ENCODE measurements at regions not wholly inside any gene's neighbourhood (a gene's known extent, or its start where the extent isn't known, plus 50 kb on each side); places are given as distances from the start of the nearest gene placed in this dataset.

GRCh38 chr1:244180256-244180655 is 129.2 kb downstream of the ZBTB18 start:
- no peak for DNase-seq (ENCODE audit: low spot score)
- Histone ChIP-seq H3K4ac (ENCODE audit: low read length) (no peak overlapping the region), H3K9ac (ENCODE audit: low read depth, low read length, poor library complexity) (no peak overlapping the region), H3K79me1 (ENCODE audit: low read depth, low read length) (no peaks in the 10 kb centered on the region), H3K9me3 (replicated peaks in 1 of 2; ENCODE audit: control insufficient read depth in 2 of 2, insufficient read depth in 1 of 2, low read depth in 1 of 2, low read length in 2 of 2) (no peaks in the 10 kb centered on the region), H3K4me3 (ENCODE audit: low read length in 2 of 2) (no peak overlapping the region), H2BK15ac (ENCODE audit: low read length) (no peak overlapping the region), H3K4me1 (ENCODE audit: control insufficient read depth in 2 of 2, insufficient read depth in 1 of 2, low read depth in 1 of 2, low read length in 2 of 2) (peaks cover 3 to 5% of the 10 kb centered on the region in 2 donors), H2BK12ac (ENCODE audit: low read length) (no peak overlapping the region), H2AFZ (ENCODE audit: low read length) (no peak overlapping the region), H3K27ac (replicated peaks; ENCODE audit: low read length) (no peak overlapping the region), H3K23ac (ENCODE audit: low read depth, low read length, poor library complexity) (no peak overlapping the region), H3K18ac (ENCODE audit: low read length) (no peak overlapping the region), H4K91ac (ENCODE audit: low read depth, low read length, poor library complexity) (no peak overlapping the region), H3K4me2 (ENCODE audit: insufficient read depth, low read length, poor library complexity, severe bottlenecking) (no peak overlapping the region), H3K14ac (ENCODE audit: low read length) (no peak overlapping the region), H3K36me3 (replicated peaks in 1 of 2; ENCODE audit: control insufficient read depth in 2 of 2, insufficient read depth in 2 of 2, low read length in 2 of 2) (no peaks in the 10 kb centered on the region), H4K8ac (ENCODE audit: low read depth, low read length) (no peak overlapping the region), H2BK120ac (ENCODE audit: low read depth, low read length) (no peak overlapping the region), H3K27me3 (ENCODE audit: control insufficient read depth in 3 of 3, insufficient read depth in 3 of 3, low read depth in 1 of 3, low read length in 3 of 3) (no peaks in the 10 kb centered on the region), H2AK5ac (ENCODE audit: low read depth, low read length) (no peak overlapping the region), H2BK5ac (ENCODE audit: low read length) (no peak overlapping the region)
- no CpG with 5 or more reads among the region's 3 CpGs for WGBS, 2 donors (ENCODE audit: extremely low coverage in 2 of 2, insufficient read length in 2 of 2, insufficient replicate concordance in 1 of 2)

DNA sequence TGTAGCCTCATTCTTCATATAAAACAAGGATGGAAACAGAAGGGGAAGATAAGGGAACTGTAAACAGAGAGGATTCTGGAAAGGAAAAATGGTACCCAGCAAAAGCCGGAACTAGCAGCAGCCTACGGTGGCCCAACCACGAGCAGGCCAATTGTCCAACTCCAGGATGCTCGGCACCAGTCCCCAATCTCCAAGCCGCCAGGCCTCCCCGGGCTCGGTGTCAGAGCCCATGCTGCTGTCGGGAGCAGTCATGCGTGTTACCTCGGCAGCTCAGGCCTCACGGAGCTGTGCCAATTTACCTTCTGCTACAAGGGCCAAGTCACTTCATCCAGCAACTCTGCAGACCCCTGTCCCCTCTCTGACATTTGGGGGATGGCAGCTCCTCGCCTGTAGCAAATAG is 130.8 kb downstream of the ZBTB18 start:
- Histone ChIP-seq H3K4ac (ENCODE audit: low read length) (no peak overlapping the region), H3K14ac (ENCODE audit: low read length) (no peak overlapping the region), H3K18ac (ENCODE audit: low read length) (no peak overlapping the region), H3K9ac (ENCODE audit: low read depth, low read length, poor library complexity) (no peak overlapping the region), H3K27ac (replicated peaks; ENCODE audit: low read length) (no peak overlapping the region), H3K9me3 (replicated peaks in 1 of 2; ENCODE audit: control insufficient read depth in 2 of 2, insufficient read depth in 1 of 2, low read depth in 1 of 2, low read length in 2 of 2) (no peaks in the 10 kb centered on the region), H2AFZ (ENCODE audit: low read length) (peak overlapping the region; percentile 24), H2AK5ac (ENCODE audit: low read depth, low read length) (no peak overlapping the region), H2BK12ac (ENCODE audit: low read length) (no peak overlapping the region), H4K8ac (ENCODE audit: low read depth, low read length) (no peak overlapping the region), H3K79me1 (ENCODE audit: low read depth, low read length) (no peaks in the 10 kb centered on the region), H3K36me3 (replicated peaks in 1 of 2; ENCODE audit: control insufficient read depth in 2 of 2, insufficient read depth in 2 of 2, low read length in 2 of 2) (no peaks in the 10 kb centered on the region), H3K23ac (ENCODE audit: low read depth, low read length, poor library complexity) (no peak overlapping the region), H2BK15ac (ENCODE audit: low read length) (no peak overlapping the region), H2BK120ac (ENCODE audit: low read depth, low read length) (no peak overlapping the region), H3K4me3 (ENCODE audit: low read length in 2 of 2) (no peak overlapping the region), H3K27me3 (ENCODE audit: control insufficient read depth in 3 of 3, insufficient read depth in 3 of 3, low read depth in 1 of 3, low read length in 3 of 3) (no peaks in the 10 kb centered on the region), H4K91ac (ENCODE audit: low read depth, low read length, poor library complexity) (no peak overlapping the region), H2BK5ac (ENCODE audit: low read length) (no peak overlapping the region), H3K4me1 (ENCODE audit: control insufficient read depth in 2 of 2, insufficient read depth in 1 of 2, low read depth in 1 of 2, low read length in 2 of 2) (peaks cover 0 to 4% of the 10 kb centered on the region in 2 donors), H3K4me2 (ENCODE audit: insufficient read depth, low read length, poor library complexity, severe bottlenecking) (no peak overlapping the region)
- DNase-seq (ENCODE audit: low spot score) = no peak
- no CpG with 5 or more reads among the region's 12 CpGs for WGBS, 2 donors (ENCODE audit: extremely low coverage in 2 of 2, insufficient read length in 2 of 2, insufficient replicate concordance in 1 of 2)

GRCh38 chr1:244183037-244183436 is 132.0 kb downstream of the ZBTB18 start:
- no peak overlapping the region for H3K9ac ChIP-seq (ENCODE audit: low read depth, low read length, poor library complexity)
- no peak overlapping the region for H3K14ac ChIP-seq (ENCODE audit: low read length)
- peaks cover 0 to 4% of the 10 kb centered on the region in 2 donors for H3K4me1 ChIP-seq (ENCODE audit: control insufficient read depth in 2 of 2, insufficient read depth in 1 of 2, low read depth in 1 of 2, low read length in 2 of 2)
- H3K4me3 ChIP-seq (ENCODE audit: low read length in 2 of 2) = no peak overlapping the region
- H3K79me1 ChIP-seq (ENCODE audit: low read depth, low read length) = no peaks in the 10 kb centered on the region
- no peak overlapping the region for H3K4ac ChIP-seq (ENCODE audit: low read length)
- H2AFZ ChIP-seq (ENCODE audit: low read length) = peak overlapping the region; percentile 21
- no peaks in the 10 kb centered on the region for H3K9me3 ChIP-seq (replicated peaks in 1 of 2; ENCODE audit: control insufficient read depth in 2 of 2, insufficient read depth in 1 of 2, low read depth in 1 of 2, low read length in 2 of 2)
- no peaks in the 10 kb centered on the region for H3K27me3 ChIP-seq (ENCODE audit: control insufficient read depth in 3 of 3, insufficient read depth in 3 of 3, low read depth in 1 of 3, low read length in 3 of 3)
- H2BK120ac ChIP-seq (ENCODE audit: low read depth, low read length) = no peak overlapping the region
- H3K4me2 ChIP-seq (ENCODE audit: insufficient read depth, low read length, poor library complexity, severe bottlenecking) = no peak overlapping the region
- no CpG with 5 or more reads among the region's 7 CpGs for WGBS, 2 donors (ENCODE audit: extremely low coverage in 2 of 2, insufficient read length in 2 of 2, insufficient replicate concordance in 1 of 2)
- no peak overlapping the region for H4K8ac ChIP-seq (ENCODE audit: low read depth, low read length)
- H2AK5ac ChIP-seq (ENCODE audit: low read depth, low read length) = no peak overlapping the region
- no peak overlapping the region for H2BK15ac ChIP-seq (ENCODE audit: low read length)
- no peak overlapping the region for H2BK5ac ChIP-seq (ENCODE audit: low read length)
- H3K27ac ChIP-seq (replicated peaks; ENCODE audit: low read length) = no peak overlapping the region
- H3K36me3 ChIP-seq (replicated peaks in 1 of 2; ENCODE audit: control insufficient read depth in 2 of 2, insufficient read depth in 2 of 2, low read length in 2 of 2) = no peaks in the 10 kb centered on the region
- no peak overlapping the region for H2BK12ac ChIP-seq (ENCODE audit: low read length)
- no peak overlapping the region for H4K91ac ChIP-seq (ENCODE audit: low read depth, low read length, poor library complexity)
- no peak overlapping the region for H3K18ac ChIP-seq (ENCODE audit: low read length)
- no peak overlapping the region for H3K23ac ChIP-seq (ENCODE audit: low read depth, low read length, poor library complexity)
- no peak for DNase-seq (ENCODE audit: low spot score)

GRCh38 chr1:244186372-244186771 is 135.3 kb downstream of the ZBTB18 start:
- Histone ChIP-seq H3K9ac (ENCODE audit: low read depth, low read length, poor library complexity) (no peak overlapping the region), H2BK15ac (ENCODE audit: low read length) (no peak overlapping the region), H3K4me1 (ENCODE audit: control insufficient read depth in 2 of 2, insufficient read depth in 1 of 2, low read depth in 1 of 2, low read length in 2 of 2) (peaks cover 0 to 4% of the 10 kb centered on the region in 2 donors)

More at GRCh38 chr1:244186372-244186771, 135.3 kb downstream of the ZBTB18 start:
- Histone ChIP-seq H4K91ac (ENCODE audit: low read depth, low read length, poor library complexity) (no peak overlapping the region), H3K27me3 (ENCODE audit: control insufficient read depth in 3 of 3, insufficient read depth in 3 of 3, low read depth in 1 of 3, low read length in 3 of 3) (no peaks in the 10 kb centered on the region), H3K14ac (ENCODE audit: low read length) (no peak overlapping the region), H3K4me2 (ENCODE audit: insufficient read depth, low read length, poor library complexity, severe bottlenecking) (no peak overlapping the region), H2AK5ac (ENCODE audit: low read depth, low read length) (no peak overlapping the region), H3K18ac (ENCODE audit: low read length) (no peak overlapping the region), H2BK120ac (ENCODE audit: low read depth, low read length) (no peak overlapping the region), H3K4ac (ENCODE audit: low read length) (no peak overlapping the region), H3K9me3 (replicated peaks in 1 of 2; ENCODE audit: control insufficient read depth in 2 of 2, insufficient read depth in 1 of 2, low read depth in 1 of 2, low read length in 2 of 2) (peaks cover 0 to 10% of the 10 kb centered on the region in 2 donors), H2BK12ac (ENCODE audit: low read length) (no peak overlapping the region), H3K4me3 (ENCODE audit: low read length in 2 of 2) (no peak overlapping the region), H3K79me1 (ENCODE audit: low read depth, low read length) (no peaks in the 10 kb centered on the region), H3K23ac (ENCODE audit: low read depth, low read length, poor library complexity) (no peak overlapping the region), H4K8ac (ENCODE audit: low read depth, low read length) (no peak overlapping the region), H3K36me3 (replicated peaks in 1 of 2; ENCODE audit: control insufficient read depth in 2 of 2, insufficient read depth in 2 of 2, low read length in 2 of 2) (no peaks in the 10 kb centered on the region), H3K27ac (replicated peaks; ENCODE audit: low read length) (no peak overlapping the region), H2AFZ (ENCODE audit: low read length) (no peak overlapping the region), H2BK5ac (ENCODE audit: low read length) (no peak overlapping the region)
- no CpG with 5 or more reads among the region's 10 CpGs for WGBS, 2 donors (ENCODE audit: extremely low coverage in 2 of 2, insufficient read length in 2 of 2, insufficient replicate concordance in 1 of 2)
- no peak for DNase-seq (ENCODE audit: low spot score)
